ENCODE measurements at regions not wholly inside any gene's neighbourhood (a gene's known extent, or its start where the extent isn't known, plus 50 kb on each side); places are given as distances from the start of the nearest gene placed in this dataset.
"Not testable (repeated sequence)": the region's sequence is repeated elsewhere in the genome, so short reads cannot be mapped to it uniquely, and the experiment has no call there.

DNA sequence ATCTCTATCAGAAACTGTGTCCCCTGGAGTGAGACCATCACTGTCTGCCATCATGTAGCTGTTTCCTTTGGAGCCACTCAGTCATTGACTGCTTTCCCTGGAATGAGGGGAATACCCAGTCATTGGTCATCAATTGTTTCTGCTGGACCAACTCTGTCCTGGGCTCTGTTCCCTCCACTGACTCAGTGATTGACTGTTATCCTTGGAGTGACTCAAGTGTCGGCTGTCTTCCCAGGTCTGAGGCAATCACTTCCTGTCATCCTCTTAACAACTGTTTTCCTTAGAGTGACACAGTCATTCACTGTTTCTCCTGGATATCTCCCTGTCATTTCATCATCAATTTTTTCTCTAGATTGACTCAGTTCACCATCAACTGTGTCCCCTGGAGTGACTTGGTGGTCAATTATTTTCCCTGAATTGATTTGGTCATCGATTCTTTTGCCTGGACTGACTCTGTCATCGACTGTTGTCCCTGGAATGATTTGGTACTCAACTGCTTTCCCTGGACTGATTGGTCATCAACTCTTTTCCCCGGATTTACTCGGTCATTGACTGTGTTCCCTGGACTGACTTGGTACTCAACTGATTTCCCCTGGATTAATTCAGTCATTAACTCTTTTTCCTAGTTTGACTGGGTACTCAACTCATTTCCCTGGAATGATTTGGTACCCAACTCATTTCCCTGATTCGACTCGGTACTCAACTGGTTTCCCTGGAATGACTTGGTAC is 327.9 kb upstream of the VCX start:
- no peak for FAIRE-seq

DNA sequence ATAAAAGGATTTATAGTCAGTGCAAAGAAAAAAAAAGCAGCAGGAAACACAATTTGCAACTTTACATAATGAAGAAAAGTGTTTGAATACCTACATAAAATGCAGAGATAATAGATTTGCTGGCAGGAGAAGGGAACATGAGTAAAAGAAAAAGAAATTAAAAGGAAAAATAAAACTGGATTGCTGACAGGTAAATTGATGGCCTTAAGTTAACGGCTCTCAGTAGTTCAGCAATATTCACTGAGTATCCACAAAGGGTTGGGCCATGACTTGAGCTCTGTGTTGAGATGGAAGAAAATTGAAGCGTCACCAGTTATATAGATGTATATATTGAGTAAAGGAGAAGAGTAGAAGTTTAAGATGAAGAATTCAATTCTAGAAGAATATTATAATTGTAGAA is 330.1 kb upstream of the VCX start:
- no peak for FAIRE-seq

DNA sequence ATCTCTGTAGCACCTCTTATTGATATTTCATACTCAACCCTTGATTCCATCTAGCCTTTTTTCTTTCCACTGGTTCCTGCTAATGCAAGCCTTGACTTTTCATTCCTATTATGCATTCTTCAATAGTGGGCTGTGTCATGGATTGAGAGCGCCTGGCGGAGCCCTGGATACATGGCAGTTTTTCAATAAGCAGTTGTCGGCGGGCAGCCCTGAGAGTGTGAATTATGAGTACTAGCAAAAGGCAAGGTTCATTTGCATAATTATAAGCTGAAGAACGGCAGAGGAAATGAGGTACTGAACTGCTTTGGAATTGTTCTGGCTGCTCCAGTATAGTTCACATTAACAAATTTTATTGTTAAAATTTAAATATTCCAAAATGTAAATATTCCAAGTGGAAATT is 339.7 kb upstream of the VCX start:
- FAIRE-seq = no peak

DNA sequence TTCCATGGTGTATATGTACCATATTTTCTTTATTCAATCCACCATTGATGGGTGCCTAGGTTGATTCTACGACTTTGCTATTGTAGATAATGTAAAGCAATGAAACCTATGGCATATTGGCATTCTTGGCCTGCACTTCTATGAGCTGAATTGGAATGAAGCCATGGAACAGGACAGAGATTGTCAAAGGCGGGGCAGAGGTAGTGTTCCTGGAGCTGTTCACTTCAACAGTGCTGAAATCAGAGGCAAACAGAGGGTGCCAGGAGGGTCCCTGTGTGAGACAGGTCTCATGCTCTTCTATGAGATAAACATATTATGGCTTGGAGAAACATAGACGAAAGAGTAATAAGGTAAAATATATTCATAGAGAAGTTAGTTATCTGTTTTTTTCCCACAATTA is 342.6 kb upstream of the VCX start:
- no peak for FAIRE-seq

DNA sequence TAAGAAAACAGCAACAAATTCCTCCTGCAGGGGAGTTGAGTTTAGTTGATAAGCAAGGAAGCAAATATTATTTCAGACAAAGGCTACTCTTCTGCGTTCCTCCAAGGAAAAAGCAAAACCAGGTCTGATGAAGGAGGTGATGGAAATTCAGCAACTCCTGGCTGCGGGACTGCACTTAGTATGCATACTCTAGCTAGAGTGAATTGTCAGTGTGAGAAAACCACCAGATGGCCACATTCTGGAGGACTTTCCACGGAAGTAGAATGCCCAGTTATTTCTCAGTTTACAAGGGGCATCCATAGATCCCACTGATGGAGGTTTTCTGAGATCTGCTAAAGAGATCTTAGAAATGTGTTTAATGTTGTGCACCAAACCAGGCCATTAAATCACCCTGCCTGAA is 338.6 kb upstream of the PUDP start:
- FAIRE-seq = no peak

DNA sequence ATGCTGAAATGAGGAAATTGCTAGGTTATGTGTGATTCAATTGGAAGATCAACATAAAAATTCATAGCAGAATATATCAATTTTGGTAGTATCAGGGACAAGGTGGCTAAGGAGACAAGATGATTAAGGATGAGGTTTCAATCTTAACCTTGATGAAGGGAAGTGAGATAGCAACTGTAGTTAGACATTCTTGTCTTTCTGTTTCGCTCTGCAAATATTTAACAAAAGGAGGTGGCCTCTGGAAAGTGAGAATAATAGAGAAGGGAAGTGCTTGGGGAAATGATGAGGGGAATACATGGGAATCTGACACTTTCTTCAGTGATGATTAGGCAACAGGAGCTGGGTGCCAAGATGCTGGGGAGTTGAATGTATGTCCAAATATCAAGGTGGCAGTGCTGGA is 337.1 kb upstream of the PUDP start:
- FAIRE-seq = no peak

DNA sequence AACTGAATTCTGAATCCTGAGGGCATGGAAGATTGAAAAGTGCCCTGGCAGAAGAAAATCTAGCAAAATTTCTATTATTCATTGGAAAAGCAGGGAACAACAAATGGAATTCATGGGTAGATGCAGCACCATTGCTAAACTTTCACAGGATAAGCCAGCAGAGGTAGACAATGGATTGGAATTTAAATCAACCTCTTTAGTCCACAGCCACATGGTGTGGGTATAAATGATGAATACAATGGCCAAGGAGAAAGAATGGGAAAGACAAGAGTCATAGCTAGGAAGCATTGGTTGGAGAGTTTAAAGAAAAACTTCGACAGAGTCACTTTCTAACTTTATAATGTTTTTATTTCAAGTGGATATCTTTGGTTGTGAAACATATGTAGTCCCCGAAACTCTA is 332.8 kb upstream of the PUDP start:
- FAIRE-seq = no peak

DNA sequence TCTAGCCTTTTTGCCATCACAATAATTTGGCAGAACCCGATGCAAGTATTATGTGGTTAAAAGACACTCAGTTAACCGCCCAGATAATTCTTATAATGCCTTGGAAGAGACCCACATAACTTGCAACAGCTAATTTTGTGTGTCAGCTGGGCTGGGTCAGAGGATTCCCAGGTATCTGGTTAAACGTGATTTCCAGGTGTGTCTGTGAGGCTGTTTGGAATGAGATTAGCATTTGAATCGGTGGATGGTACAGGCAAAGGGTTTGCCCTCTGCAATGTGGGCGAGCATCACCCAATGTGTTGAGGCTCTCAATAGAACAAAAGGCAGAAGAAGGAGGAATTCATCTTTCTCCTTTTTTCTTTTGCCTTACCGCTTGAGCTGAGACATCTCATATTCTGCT is 314.2 kb upstream of the PUDP start:
- FAIRE-seq = no peak

DNA sequence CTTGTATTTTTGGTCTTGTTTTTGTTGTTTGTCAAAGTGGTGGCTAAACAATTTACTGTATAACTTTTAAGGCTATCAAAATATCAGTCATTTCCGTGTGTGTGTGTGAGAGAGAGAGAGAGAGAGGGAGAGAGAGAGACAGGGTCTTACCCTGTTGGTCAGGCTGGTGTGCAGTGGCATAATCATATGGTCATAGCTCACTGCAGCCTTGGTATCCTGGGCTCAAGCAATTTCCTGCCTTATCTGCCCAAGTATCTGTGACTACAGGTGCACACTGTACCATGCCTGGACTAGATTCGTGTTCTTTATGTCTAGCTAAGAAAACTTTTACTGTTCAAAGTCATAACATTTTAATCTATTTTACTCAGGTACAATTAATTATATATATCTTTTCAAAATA is 313.1 kb upstream of the PUDP start:
- FAIRE-seq = not testable (repeated sequence)

DNA sequence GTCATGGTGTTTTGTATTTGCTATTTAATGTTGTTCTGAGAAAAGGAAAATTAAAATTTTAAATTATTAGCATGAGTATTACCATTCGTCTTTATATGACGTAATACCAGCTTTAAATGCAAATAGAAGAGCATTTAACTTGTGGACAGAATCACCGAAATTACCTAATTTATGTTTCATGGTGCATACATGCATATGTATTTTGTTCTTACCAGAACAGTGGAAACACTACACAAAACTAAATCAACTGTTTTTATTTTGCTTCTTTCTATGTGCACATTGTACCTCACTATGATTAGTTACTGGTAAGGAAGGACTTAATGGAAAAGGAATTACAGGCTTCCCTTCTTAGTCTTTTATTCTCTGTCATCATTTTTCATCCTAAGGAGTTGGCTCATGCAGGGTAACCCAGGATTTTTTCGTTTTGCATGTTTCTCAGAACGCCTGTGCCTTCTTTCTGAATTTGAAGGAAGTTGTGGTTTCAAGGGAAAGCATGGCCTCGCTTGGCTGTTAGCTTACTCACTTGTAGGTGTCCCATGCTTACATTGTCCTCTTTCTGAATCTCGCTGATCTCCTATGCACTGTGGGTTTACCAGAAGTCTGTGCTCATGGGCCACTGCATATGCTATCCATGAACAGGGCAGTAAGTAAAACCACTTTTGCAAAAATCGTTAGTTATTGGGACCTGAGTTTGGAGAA is 300.0 kb upstream of the PUDP start:
- FAIRE-seq = no peak

DNA sequence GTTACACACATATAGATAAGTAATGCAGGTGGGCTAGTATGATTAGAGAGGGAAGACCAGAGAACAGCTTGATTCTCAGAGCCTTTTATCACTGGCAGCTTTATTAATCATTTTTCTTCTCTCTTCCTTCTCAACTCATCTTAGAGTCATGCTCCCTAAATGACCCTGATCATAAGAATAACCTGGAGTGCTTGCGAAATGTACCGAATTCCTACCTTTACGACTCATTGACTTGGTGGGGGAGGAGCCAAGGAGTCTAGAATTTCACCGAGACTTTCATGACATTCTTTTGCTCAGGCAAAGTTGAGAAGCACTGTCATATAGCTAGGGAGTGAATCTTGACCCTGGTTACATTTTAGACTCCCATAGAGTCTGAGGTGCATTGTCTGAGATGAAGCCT is 298.9 kb upstream of the PUDP start:
- no peak for FAIRE-seq

DNA sequence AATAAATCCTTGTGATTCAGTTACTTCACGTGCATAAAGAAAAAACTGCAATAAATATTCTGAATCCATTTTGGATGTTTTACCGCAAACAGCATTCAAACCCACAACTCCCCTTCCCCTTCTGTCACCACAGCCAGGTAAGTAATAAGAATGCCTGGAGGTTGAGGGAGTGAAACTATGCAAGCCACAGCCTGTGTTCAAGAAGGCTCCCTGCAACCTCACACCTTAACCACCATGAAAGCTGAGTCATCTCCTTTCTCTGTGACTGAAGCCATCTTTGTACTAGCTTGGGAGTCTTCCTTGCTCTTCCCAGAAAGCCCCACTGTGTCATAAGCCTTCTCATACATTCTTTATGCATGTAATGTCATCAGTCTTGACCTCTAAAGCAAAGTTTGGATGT is 297.0 kb upstream of the PUDP start:
- FAIRE-seq = no peak

DNA sequence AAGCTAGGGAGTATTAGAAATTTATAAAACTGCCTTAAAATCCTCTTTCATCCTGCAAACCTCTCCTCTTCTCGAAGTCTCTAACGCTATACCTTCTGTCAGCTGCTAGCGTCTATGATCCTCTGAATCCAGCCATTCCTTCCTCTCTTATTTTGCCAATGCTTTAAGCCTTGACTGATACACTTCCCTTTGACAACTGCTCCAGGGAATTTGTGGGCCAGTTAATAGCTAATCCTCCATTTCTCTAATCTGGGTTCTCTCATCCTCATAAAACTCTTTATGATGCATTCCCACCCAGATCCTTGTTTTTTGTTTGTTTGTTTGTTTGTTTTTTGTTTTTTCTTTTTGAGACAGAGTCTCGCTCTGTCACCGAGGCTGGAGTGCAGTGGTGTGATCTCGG is 293.6 kb upstream of the PUDP start:
- no peak for FAIRE-seq

DNA sequence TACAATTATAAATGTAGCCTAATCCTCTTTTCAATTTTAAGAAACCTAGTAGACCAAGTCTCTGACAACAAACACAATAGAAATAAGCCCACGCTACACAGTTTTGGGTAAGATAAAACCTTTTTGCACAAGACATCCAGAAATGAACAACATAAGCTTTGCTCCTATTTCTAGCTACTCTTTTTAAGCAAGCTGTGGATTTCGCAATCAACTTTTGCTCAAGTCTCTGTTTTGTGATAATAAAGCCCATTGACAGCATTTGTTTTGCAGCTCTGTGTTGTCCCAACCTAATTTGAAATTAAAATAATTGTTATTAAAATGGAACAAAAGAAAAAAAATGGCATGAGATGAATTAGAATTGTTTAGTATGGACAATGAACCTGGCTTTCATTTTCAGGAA is 287.9 kb upstream of the PUDP start:
- FAIRE-seq = no peak

DNA sequence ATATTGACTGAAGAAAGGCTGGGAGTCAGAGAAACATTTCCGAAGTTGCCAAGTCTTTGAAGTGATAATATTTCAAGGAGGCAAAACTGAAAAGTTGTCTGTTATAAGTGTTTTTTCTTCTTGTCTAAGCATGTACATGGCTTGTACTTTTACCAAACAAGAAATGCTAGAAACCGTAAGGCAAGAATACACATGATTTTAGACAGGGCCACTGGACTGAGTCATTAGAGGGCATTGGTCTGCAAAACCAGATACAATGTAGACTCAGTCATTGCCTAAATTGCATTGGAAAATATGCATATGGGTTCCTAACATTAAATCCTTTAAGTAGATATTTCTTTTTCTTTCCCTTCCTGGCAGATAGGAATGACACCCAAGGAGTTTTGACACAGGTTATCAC is 284.9 kb upstream of the PUDP start:
- FAIRE-seq = no peak

DNA sequence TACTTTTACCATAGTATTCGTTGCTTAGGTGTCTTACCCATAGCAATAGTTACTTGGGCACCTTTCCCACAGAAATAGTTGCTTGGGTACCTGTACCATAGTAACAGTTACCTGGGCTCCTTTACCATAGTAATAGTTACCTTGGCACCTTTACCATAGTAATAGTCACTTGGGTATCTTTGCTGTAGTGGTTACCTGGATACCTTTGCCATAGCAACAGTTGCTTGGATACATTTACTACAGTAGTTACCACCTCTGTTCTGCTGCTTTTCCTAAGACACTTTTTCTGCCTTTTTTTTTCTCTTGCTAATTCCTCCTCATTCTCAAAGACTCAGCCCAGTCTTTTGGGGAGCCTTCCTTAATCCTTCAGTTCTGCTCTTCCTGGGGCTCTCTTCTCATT is 272.8 kb upstream of the PUDP start:
- no peak for FAIRE-seq

DNA sequence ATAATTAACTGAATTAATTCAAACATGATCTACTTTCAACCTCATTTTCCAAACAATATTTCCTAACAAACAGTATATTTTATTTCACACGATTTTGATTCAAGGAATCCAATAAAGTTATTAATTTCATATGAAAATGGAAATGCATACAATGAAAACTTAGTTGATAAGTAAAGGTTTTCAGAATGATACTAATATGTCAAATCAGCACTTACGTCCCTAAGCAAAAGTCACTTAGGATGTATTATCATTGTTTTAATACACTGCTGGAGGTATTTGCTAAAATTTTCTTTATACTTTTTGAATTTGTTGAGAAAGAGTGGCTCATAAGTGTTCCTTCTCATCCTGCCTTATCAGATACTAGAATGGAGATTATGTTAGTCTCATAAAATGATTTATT is 266.8 kb upstream of the PUDP start:
- no peak for FAIRE-seq

DNA sequence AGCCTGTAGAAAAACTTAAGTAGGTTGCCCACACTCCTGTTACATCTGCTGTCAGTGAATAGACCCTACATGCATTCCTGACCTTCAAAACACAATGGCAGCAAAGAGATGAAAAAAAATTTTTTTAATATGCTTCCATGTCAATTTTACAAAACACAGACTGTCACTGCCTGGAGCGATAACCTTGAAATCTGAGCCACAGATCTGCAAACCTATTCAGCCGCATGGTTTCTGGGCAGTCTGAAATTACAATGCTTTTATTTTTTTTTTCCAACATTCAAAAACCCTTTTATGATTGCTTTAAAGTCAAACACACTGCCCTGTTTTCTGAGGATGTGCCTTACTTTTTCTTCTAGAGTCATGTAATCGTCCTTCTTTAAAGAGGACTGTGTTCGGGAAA is 264.9 kb upstream of the PUDP start:
- FAIRE-seq = no peak

DNA sequence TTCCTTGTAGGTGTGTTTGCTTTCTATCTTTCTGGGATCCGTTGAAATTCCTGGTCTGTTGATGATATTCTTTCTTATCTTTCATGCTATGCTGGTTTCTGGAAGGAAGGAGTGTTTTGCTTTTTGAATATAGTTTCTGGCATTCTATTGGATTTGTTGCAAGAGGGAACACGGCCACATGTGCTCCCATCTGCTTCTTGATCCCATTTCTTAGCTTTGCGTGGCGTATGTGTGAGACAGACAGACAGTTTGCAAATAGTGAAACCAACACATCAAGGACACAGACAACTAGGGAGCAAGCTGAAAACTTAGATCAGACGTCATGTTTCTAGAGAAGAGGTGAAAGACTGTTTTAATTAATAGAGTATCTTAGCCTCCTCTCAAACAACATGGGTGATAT is 261.9 kb upstream of the PUDP start:
- no peak for FAIRE-seq

DNA sequence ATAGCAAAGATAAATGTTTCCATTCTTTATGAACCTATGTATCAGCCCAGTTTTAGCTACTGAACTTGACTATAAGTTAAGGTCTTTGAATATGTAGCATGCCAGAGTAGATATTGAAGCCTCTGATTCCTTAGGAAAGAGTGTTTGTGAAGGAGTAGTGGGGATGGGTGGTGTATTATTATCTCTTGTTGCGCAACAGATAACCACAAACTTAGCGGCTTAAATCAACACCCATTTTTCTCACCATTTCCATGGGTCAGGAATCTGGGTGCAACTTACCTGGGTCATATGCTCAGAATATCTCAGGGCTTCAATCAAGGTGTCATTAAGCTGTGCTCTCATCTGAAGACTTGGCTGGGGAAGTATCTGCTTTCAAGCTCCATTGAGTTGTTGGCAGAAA is 251.4 kb upstream of the PUDP start:
- FAIRE-seq = no peak

DNA sequence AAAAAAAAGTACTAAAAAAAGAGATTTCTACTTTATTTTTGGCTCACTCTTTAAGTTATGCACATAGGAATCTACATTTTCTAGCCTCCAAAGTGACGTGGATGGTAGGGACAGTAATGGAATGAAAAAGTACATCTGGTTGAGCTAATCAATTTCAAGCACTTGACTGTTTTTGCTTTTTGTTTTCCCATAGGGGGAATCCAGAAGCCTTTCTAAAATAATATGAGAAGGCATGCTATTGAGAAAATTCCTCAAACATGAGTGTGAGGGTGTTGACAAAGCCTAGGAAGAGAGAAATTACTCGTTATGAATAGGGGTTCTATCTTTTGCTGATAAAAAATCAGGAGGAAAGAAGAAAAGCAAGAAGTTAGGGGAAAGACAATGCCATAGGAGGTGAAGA is 242.5 kb upstream of the PUDP start:
- FAIRE-seq = no peak

DNA sequence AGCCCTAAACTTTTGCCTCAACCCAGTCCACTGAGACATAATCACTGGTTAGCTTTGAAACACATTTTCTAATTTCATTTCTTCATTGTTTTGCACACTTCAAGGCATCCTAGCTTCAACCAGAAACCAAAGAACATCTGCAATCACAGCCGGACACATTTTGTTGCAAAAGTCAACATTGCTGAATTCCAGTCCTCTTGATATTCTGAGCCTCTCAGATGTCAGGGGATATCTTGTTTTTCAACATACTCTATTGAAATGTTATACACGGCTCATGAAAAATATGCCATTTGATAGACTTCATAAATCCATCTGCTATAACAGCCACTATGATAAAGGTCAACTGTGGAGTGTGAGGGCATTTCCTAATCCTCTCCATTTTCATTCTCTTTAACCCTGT is 241.6 kb upstream of the PUDP start:
- no peak for FAIRE-seq

DNA sequence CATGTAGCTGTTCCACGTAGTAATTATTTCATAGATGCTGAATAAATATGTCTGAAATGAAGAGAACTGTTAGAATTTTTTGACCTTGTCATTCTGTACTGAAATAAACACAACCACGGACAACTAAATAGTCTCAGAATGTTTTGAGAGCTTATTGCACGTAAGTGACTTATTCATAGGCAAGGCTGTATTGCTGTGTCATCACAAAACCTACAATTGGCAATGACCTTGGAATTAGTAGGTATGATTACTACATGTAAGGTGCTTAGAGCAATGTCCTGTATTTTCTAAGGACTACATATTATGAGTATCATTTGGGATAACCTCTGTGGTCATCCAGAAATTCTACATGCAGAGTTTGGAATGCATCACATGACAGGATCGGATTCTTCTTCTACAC is 237.2 kb upstream of the PUDP start:
- FAIRE-seq = no peak

DNA sequence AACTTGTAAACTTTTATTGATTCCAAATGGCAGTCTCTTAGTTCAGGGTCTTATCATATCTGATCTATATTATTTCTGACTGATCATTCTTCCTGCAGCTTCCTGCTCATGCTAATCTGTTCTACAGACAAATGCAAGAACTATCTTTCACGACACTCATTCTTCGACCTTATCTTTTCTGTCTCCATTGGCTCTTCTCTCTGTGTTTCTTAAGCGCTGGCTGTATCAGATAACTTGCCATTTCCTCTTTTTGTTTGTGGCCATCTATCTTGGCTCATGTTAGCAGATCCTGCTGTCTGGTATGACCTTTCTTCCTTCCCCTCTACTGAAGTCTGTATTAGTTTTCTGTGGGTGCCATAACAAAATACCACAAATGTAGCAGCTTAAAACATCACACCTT is 230.5 kb upstream of the PUDP start:
- no peak for FAIRE-seq
